Stimulated activated CD8-positive, alpha-beta memory T cell treated with anti-CD3 and anti-CD28 coated beads, Interleukin-2, amount 100 ng/mL, for 48 hours (primary cell): ENCODE measurements at regions not wholly inside any gene's neighbourhood (a gene's known extent, or its start where the extent isn't known, plus 50 kb on each side); places are given as distances from the start of the nearest gene placed in this dataset.

Experiments used
- DNase-seq, 2 donors: peaks; one replicate each; pipeline ENCODE4 v3.0.0-alpha.2; 2020; ENCODE audit warnings: low read depth in 2 of 2

- DNase-seq: no peak
Observed at GRCh38 chr1:84090447-84091245, 53.4 kb upstream of the PRKACB start.

- DNase-seq: no peak
Observed at GRCh38 chr1:84089867-84090266, 54.2 kb upstream of the PRKACB start.

- DNase-seq: no peak
Observed at GRCh38 chr1:84089465-84089864, 54.6 kb upstream of the PRKACB start.

GRCh38 chr1:84086616-84087015, 57.5 kb upstream of the PRKACB start:
- no peak for DNase-seq

- no peak for DNase-seq
Observed at GRCh38 chr1:84086189-84086588, 57.9 kb upstream of the PRKACB start.

GRCh38 chr1:84083307-84083706, 60.8 kb upstream of the PRKACB start:
- no peak for DNase-seq

- no peak for DNase-seq
Observed at GRCh38 chr1:84078842-84079202, 65.2 kb upstream of the PRKACB start.

GRCh38 chr1:84078108-84078841, 65.8 kb upstream of the PRKACB start:
- DNase-seq: peak in 1 of 2 donors; percentile 24

- peak; percentile 68 to 79 for DNase-seq
Observed at GRCh38 chr1:84077476-84078107, 66.5 kb upstream of the PRKACB start.

- no peak for DNase-seq
Observed at GRCh38 chr1:84073266-84073665, 70.8 kb upstream of the PRKACB start.

GRCh38 chr1:84069236-84069845, 70.4 kb upstream of the TTLL7 start:
- DNase-seq: no peak

GRCh38 chr1:84062496-84062895, 63.6 kb upstream of the TTLL7 start:
- DNase-seq: no peak

GRCh38 chr1:84061336-84061735, 62.4 kb upstream of the TTLL7 start:
- no peak for DNase-seq

GRCh38 chr1:84060781-84061180, 61.8 kb upstream of the TTLL7 start:
- no peak for DNase-seq

GRCh38 chr1:84048820-84049219, 49.9 kb upstream of the TTLL7 start:
- no peak for DNase-seq
